Pancreas (tissue), 10 donors: ENCODE measurements at regions not wholly inside any gene's neighbourhood (a gene's known extent, or its start where the extent isn't known, plus 50 kb on each side); places are given as distances from the start of the nearest gene placed in this dataset.
A peak's percentile ranks its signal among the peaks of the same experiment; 100 is the strongest.

Source experiments
- ATAC-seq, 4 donors: fragments of 200-7000 bp; cut with Tn5 transposase; one replicate each; pipeline versions ENCODE4 v1.8.0 to v1.9.1; 2020; ENCODE audit warnings: mild to moderate bottlenecking in 4 of 4, moderate library complexity in 4 of 4
- DNase-seq, 6 donors: peaks; one replicate each; pipeline ENCODE4 v3.0.0-alpha.2; 2020
- FAIRE-seq: peaks from 2 replicates; lab custom pipeline; 2012; peaks lifted over from hg19 to GRCh38; lab: Jason Lieb, UNC
- H3K27ac ChIP-seq, 4 donors: fragments of 200-600 bp; sonication (generic); 1 replicate in 3 of 4; 2 replicates in 1 of 4; pipeline versions ENCODE4 v1.5.0 to v1.8.0; 2020
- H3K27me3 ChIP-seq, 4 donors: fragments of 200-600 bp; one replicate each; pipeline ENCODE4 v1.8.0; 2021
- H3K36me3 ChIP-seq, 3 donors: fragments of 200-600 bp; sonication (generic) in 1 of 3; one replicate each; pipeline versions ENCODE4 v1.5.0 to v1.8.0; 2020 to 2021
- H3K4me1 ChIP-seq, 3 donors: fragments of 200-600 bp; one replicate each; pipeline ENCODE4 v1.8.0; 2021
- H3K4me3 ChIP-seq, 4 donors: fragments of 200-600 bp; sonication (generic) in 2 of 4; one replicate each; pipeline versions ENCODE4 v1.5.0 to v1.8.0; 2020 to 2021
- H3K9me3 ChIP-seq, 4 donors: fragments of 200-600 bp; one replicate each; pipeline ENCODE4 v1.8.0; 2021
- CTCF ChIP-seq, 4 donors: fragments of 200-600 bp; sonication (generic) in 3 of 4; IDR thresholded peaks; one replicate each; pipeline versions ENCODE4 v1.5.0 to v1.8.0; 2021; ENCODE audit warnings: antibody characterized with exemption in 4 of 4
- WGBS, 2 donors: extraction: QIAGEN DNeasy Blood & Tissue Kit; methylation state at CpG; one replicate each; pipeline ENCODE4 v1.1.7; 2013; 5-methylcytosine and 5-hydroxymethylcytosine counted together
- intact Hi-C, 3 donors: fragments of 100-400 bp; cut with DNase I; formaldehyde crosslinking; loops; one replicate each; pipeline versions ENCODE4 v1.11.1 to v1.14.2; 2022
- donor health status: healthy with polysubstance abuse.
- donor health status: DM: no; HTN: no; CAD: no; lungs with moderate emphysema.
- donor health status: DM: no; HTN: no; CAD: no.
- donor health status: control.
- donor health status: control.
- donor health status: Bipolar disorder and iron deficiency.
- donor health status: DM: yes; HTN: yes; CAD: no.
- donor health status: DM: no; HTN: no; CAD: no.
- donor health status: DM: no; HTN: no; CAD: no.
- donor health status: DM: yes; HTN: yes; CAD: no.

GRCh38 chrX:115889121-115889890 lies 281.2 kb upstream of the AGTR2 start:
- H3K4me3 ChIP-seq = no peak overlapping the region
- intact Hi-C loops = no loop called here
- peak in 3 of 6 donors; percentile 7 to 84 (median 11) for DNase-seq

GRCh38 chrX:115892056-115892708 lies 278.4 kb upstream of the AGTR2 start:
- Histone ChIP-seq H3K4me3 (peak overlapping the region in 3 of 4 donors; percentile 0 to 43 (median 13)), H3K4me1 (peaks cover 0 to 7% (median 0%) of the 10 kb centered on the region in 3 donors), H3K27me3 (no peaks in the 10 kb centered on the region), H3K9me3 (no peaks in the 10 kb centered on the region), H3K27ac (peak overlapping the region in 2 of 4 donors; percentile 53 to 66), H3K36me3 (no peaks in the 10 kb centered on the region)
- no peak for FAIRE-seq
- 75 to 78% methylated on average over 7 of the region's 7 CpGs for WGBS, 2 donors
- no peak for TF ChIP-seq CTCF (IDR thresholded peaks at IDR 0.05)
- intact Hi-C loops = no loop called here
- peak in 1 of 6 donors; percentile 19 for DNase-seq
- ATAC-seq = peak in 2 of 4 donors; percentile 8 to 18

More at GRCh38 chrX:115889121-115889890, 281.2 kb upstream of the AGTR2 start:
- no peaks in the 10 kb centered on the region for H3K36me3 ChIP-seq
- peaks cover 0 to 7% (median 0%) of the 10 kb centered on the region in 3 donors for H3K4me1 ChIP-seq
- no peaks in the 10 kb centered on the region for H3K9me3 ChIP-seq
- ATAC-seq (no peak), FAIRE-seq (no peak)
- no peaks in the 10 kb centered on the region for H3K27me3 ChIP-seq
- TF ChIP-seq CTCF (IDR thresholded peaks at IDR 0.05) = no peak
- no peak overlapping the region for H3K27ac ChIP-seq
- WGBS, 2 donors = 91 to 93% methylated on average over 29 to 31 of the region's 32 CpGs

GRCh38 chrX:115892787-115893671 lies 277.5 kb upstream of the AGTR2 start:
- peak; percentile 30 to 51 (median 42) for TF ChIP-seq CTCF (IDR thresholded peaks at IDR 0.05)
- DNase-seq (peak; percentile 55 to 91 (median 79)), FAIRE-seq (no peak), ATAC-seq (peak; percentile 93 to 95 (median 94))
- Histone ChIP-seq H3K4me1 (peaks cover 0 to 7% (median 0%) of the 10 kb centered on the region in 3 donors), H3K27me3 (no peaks in the 10 kb centered on the region), H3K9me3 (no peaks in the 10 kb centered on the region), H3K36me3 (no peaks in the 10 kb centered on the region), H3K27ac (peak overlapping the region in 3 of 4 donors; percentile 24 to 66 (median 53)), H3K4me3 (peak overlapping the region in 3 of 4 donors; percentile 0 to 43 (median 13))
- WGBS, 2 donors = 24 to 46% methylated on average over 13 of the region's 13 CpGs
- intact Hi-C loops = no loop called here

GRCh38 chrX:115894087-115894486 lies 276.5 kb upstream of the AGTR2 start:
- no peaks in the 10 kb centered on the region for H3K36me3 ChIP-seq
- 23 to 41% methylated on average over 4 of the region's 4 CpGs for WGBS, 2 donors
- intact Hi-C loops = no loop called here
- TF ChIP-seq CTCF (IDR thresholded peaks at IDR 0.05) = peak in 3 of 4 donors; percentile 17 to 42 (median 24)
- FAIRE-seq (no peak), DNase-seq (peak in 3 of 6 donors; percentile 34 to 66 (median 52)), ATAC-seq (peak; percentile 55 to 69 (median 64))
- H3K4me3 ChIP-seq = no peak overlapping the region
- H3K4me1 ChIP-seq = peaks cover 0 to 7% (median 0%) of the 10 kb centered on the region in 3 donors
- no peak overlapping the region for H3K27ac ChIP-seq
- no peaks in the 10 kb centered on the region for H3K9me3 ChIP-seq
- H3K27me3 ChIP-seq = no peaks in the 10 kb centered on the region
